GM21619 (cell line): ENCODE measurements at regions not wholly inside any gene's neighbourhood (a gene's known extent, or its start where the extent isn't known, plus 50 kb on each side); places are given as distances from the start of the nearest gene placed in this dataset.
A peak's percentile ranks its signal among the peaks of the same experiment; 100 is the strongest.
"Not testable (repeated sequence)": the region's sequence is repeated elsewhere in the genome, so short reads cannot be mapped to it uniquely, and the experiment has no call there.

Experiments used
- ATAC-seq: cut with Tn5 transposase; IDR thresholded peaks from one replicate; pipeline ENCODE4 v1.9.1; 2021; ENCODE audit not compliant: unreplicated experiment

GRCh38 chr17:30731210-30732132, 93.0 kb downstream of the CRLF3 start:
- peak; percentile 91 for ATAC-seq

- ATAC-seq: not testable (repeated sequence)
These were observed 93.7 kb downstream of the CRLF3 start for GRCh38 chr17:30730837-30731209.

GRCh38 chr17:30730171-30730836, 94.2 kb downstream of the CRLF3 start:
- ATAC-seq: not testable (repeated sequence)

- ATAC-seq: not testable (repeated sequence)
These were observed 94.9 kb downstream of the CRLF3 start for GRCh38 chr17:30729471-30730170.

- not testable (repeated sequence) for ATAC-seq
These were observed 97.0 kb downstream of the CRLF3 start for GRCh38 chr17:30727517-30727916.

- not testable (repeated sequence) for ATAC-seq
These were observed 97.8 kb downstream of the CRLF3 start for GRCh38 chr17:30726734-30727133.

- not testable (repeated sequence) for ATAC-seq
These were observed 98.2 kb downstream of the CRLF3 start for GRCh38 chr17:30726310-30726709.

GRCh38 chr17:30724034-30724650, 100.3 kb downstream of the CRLF3 start:
- ATAC-seq: not testable (repeated sequence)

GRCh38 chr17:30722114-30722780, 102.2 kb downstream of the CRLF3 start:
- ATAC-seq: not testable (repeated sequence)

GRCh38 chr17:30720971-30721370, 103.5 kb downstream of the CRLF3 start:
- ATAC-seq: not testable (repeated sequence)

- ATAC-seq: no peak
These were observed 104.5 kb downstream of the CRLF3 start for GRCh38 chr17:30720013-30720471.

- not testable (repeated sequence) for ATAC-seq
These were observed 105.1 kb downstream of the CRLF3 start for GRCh38 chr17:30719131-30719973.

GRCh38 chr17:30718691-30719090, 105.8 kb downstream of the CRLF3 start:
- ATAC-seq: not testable (repeated sequence)

- not testable (repeated sequence) for ATAC-seq
These were observed 106.4 kb downstream of the CRLF3 start for GRCh38 chr17:30718099-30718447.

GRCh38 chr17:30717291-30718098, 107.0 kb downstream of the CRLF3 start:
- no peak for ATAC-seq

GRCh38 chr17:30716461-30717290, 107.8 kb downstream of the CRLF3 start:
- no peak for ATAC-seq

- not testable (repeated sequence) for ATAC-seq
These were observed 109.5 kb downstream of the CRLF3 start for GRCh38 chr17:30714825-30715622.
